ENCODE measurements at regions not wholly inside any gene's neighbourhood (a gene's known extent, or its start where the extent isn't known, plus 50 kb on each side); places are given as distances from the start of the nearest gene placed in this dataset.

- Histone ChIP-seq H3K27ac (ENCODE audit: control insufficient read depth, insufficient read depth, low read length) (no peak overlapping the region), H4K20me1 (ENCODE audit: control insufficient read depth, extremely low read depth, insufficient read depth, low read length) (no peaks in the 10 kb centered on the region), H3K9me1 (ENCODE audit: control insufficient read depth, extremely low read depth, insufficient read depth, low read length) (no peaks in the 10 kb centered on the region), H3K4me3 (ENCODE audit: control insufficient read depth in 2 of 3, extremely low read depth in 1 of 3, insufficient read depth in 2 of 3, low read depth in 1 of 3, low read length in 3 of 3) (no peak overlapping the region), H3K9me3 (ENCODE audit: control insufficient read depth, low read depth, low read length) (no peaks in the 10 kb centered on the region), H3K4me1 (ENCODE audit: control insufficient read depth, extremely low read depth, insufficient read depth, low read length) (peaks cover 7% of the 10 kb centered on the region), H3K79me2 (ENCODE audit: control insufficient read depth, insufficient read depth, low read length) (no peaks in the 10 kb centered on the region), H3K9ac (ENCODE audit: control insufficient read depth, extremely low read depth, insufficient read depth, low read length) (no peak overlapping the region), H3K4me2 (ENCODE audit: control insufficient read depth, extremely low read depth, insufficient read depth, low read depth, low read length) (no peak overlapping the region), H3K27me3 (ENCODE audit: control insufficient read depth, extremely low read depth, insufficient read depth, low read length) (no peaks in the 10 kb centered on the region), H3K36me3 (ENCODE audit: control insufficient read depth in 2 of 2, extremely low read depth in 1 of 2, insufficient read depth in 2 of 2, low read length in 2 of 2) (no peaks in the 10 kb centered on the region), H2AFZ (ENCODE audit: control insufficient read depth, low read length) (peak overlapping the region; percentile 71)
- FAIRE-seq (no peak), DNase-seq (ENCODE audit: low read depth, low spot score) (no peak)
- dilution Hi-C loops (cut with MboI; ENCODE audit: extremely low pct_ligation_motif_present, low sequenced_read_pairs), result no loop called here
- TF ChIP-seq EZH2 (IDR thresholded peaks at IDR 0.05; ENCODE audit: low read length) (no peak), CTCF (optimal IDR thresholded peaks at IDR 0.05 in 1 of 3, IDR thresholded peaks at IDR 0.05 in 1 of 3, conservative IDR thresholded peaks at IDR 0.05 in 1 of 3; ENCODE audit: extremely low read depth in 1 of 3, insufficient read depth in 2 of 3, low read length in 3 of 3) (no peak)
Measured at GRCh38 chr2:56118474-56118873, 65.3 kb upstream of the CCDC85A start.

- Histone ChIP-seq H3K9me3 (ENCODE audit: control insufficient read depth, low read depth, low read length) (no peaks in the 10 kb centered on the region), H3K4me2 (ENCODE audit: control insufficient read depth, extremely low read depth, insufficient read depth, low read depth, low read length) (no peak overlapping the region), H3K4me3 (ENCODE audit: control insufficient read depth in 2 of 3, extremely low read depth in 1 of 3, insufficient read depth in 2 of 3, low read depth in 1 of 3, low read length in 3 of 3) (no peak overlapping the region), H3K79me2 (ENCODE audit: control insufficient read depth, insufficient read depth, low read length) (no peaks in the 10 kb centered on the region), H4K20me1 (ENCODE audit: control insufficient read depth, extremely low read depth, insufficient read depth, low read length) (no peaks in the 10 kb centered on the region), H3K9ac (ENCODE audit: control insufficient read depth, extremely low read depth, insufficient read depth, low read length) (no peak overlapping the region), H2AFZ (ENCODE audit: control insufficient read depth, low read length) (no peak overlapping the region), H3K9me1 (ENCODE audit: control insufficient read depth, extremely low read depth, insufficient read depth, low read length) (no peaks in the 10 kb centered on the region), H3K27me3 (ENCODE audit: control insufficient read depth, extremely low read depth, insufficient read depth, low read length) (peaks cover 5% of the 10 kb centered on the region), H3K4me1 (ENCODE audit: control insufficient read depth, extremely low read depth, insufficient read depth, low read length) (peaks cover 7% of the 10 kb centered on the region), H3K27ac (ENCODE audit: control insufficient read depth, insufficient read depth, low read length) (no peak overlapping the region), H3K36me3 (ENCODE audit: control insufficient read depth in 2 of 2, extremely low read depth in 1 of 2, insufficient read depth in 2 of 2, low read length in 2 of 2) (no peaks in the 10 kb centered on the region)
- dilution Hi-C loops (cut with MboI; ENCODE audit: extremely low pct_ligation_motif_present, low sequenced_read_pairs), result no loop called here
- FAIRE-seq, result no peak
- TF ChIP-seq EZH2 (IDR thresholded peaks at IDR 0.05; ENCODE audit: low read length) (no peak), CTCF (optimal IDR thresholded peaks at IDR 0.05 in 1 of 3, IDR thresholded peaks at IDR 0.05 in 1 of 3, conservative IDR thresholded peaks at IDR 0.05 in 1 of 3; ENCODE audit: extremely low read depth in 1 of 3, insufficient read depth in 2 of 3, low read length in 3 of 3) (no peak)
- no peak for DNase-seq (ENCODE audit: low read depth, low spot score)
Measured at GRCh38 chr2:56121995-56122394, 61.8 kb upstream of the CCDC85A start.
